Astrocyte (in vitro differentiated cells and primary cell): ENCODE measurements at regions not wholly inside any gene's neighbourhood (a gene's known extent, or its start where the extent isn't known, plus 50 kb on each side); places are given as distances from the start of the nearest gene placed in this dataset.
A peak's percentile ranks its signal among the peaks of the same experiment; 100 is the strongest.

ENCODE experiments used
- DNase-seq: peaks from one replicate; pipeline ENCODE4 v3.0.0-alpha.2; 2010; ENCODE audit warnings: low read depth
- FAIRE-seq: peaks from 2 replicates; lab custom pipeline; 2011; peaks lifted over from hg19 to GRCh38; lab: Jason Lieb, UNC
- H2AFZ ChIP-seq: 2 replicates; pipeline ENCODE4 v1.6.0; 2012; ENCODE audit warnings: low read depth, low read length, inconsistent platforms
- H3K27ac ChIP-seq: 2 replicates; pipeline ENCODE4 v1.5.1; 2011; ENCODE audit warnings: low read depth, low read length, inconsistent platforms
- H3K27me3 ChIP-seq: 2 replicates; pipeline ENCODE4 v1.6.0; 2011; ENCODE audit warnings: low read length, inconsistent platforms; ENCODE audit not compliant: insufficient read depth
- H3K36me3 ChIP-seq: 2 replicates; pipeline ENCODE4 v1.5.1; 2011; ENCODE audit warnings: low read length, inconsistent platforms; ENCODE audit not compliant: insufficient read depth
- H3K4me1 ChIP-seq: 2 replicates; pipeline ENCODE4 v1.5.1; 2011; ENCODE audit warnings: low read length, inconsistent platforms; ENCODE audit not compliant: insufficient read depth
- H3K4me2 ChIP-seq: 2 replicates; pipeline ENCODE4 v1.6.0; 2012; ENCODE audit warnings: low read length, inconsistent platforms
- H3K4me3 ChIP-seq: 2 replicates; pipeline ENCODE4 v1.5.1; 2011; ENCODE audit warnings: low read depth, mild to moderate bottlenecking, low read length, inconsistent platforms; ENCODE audit not compliant: insufficient read depth
- H3K79me2 ChIP-seq: 2 replicates; pipeline ENCODE4 v1.6.0; 2012; ENCODE audit warnings: mild to moderate bottlenecking, low read length, inconsistent platforms; ENCODE audit not compliant: insufficient read depth
- H3K9ac ChIP-seq: 2 replicates; pipeline ENCODE4 v1.6.0; 2012; ENCODE audit warnings: mild to moderate bottlenecking, low read length, inconsistent platforms
- H3K9me3 ChIP-seq: 2 replicates; pipeline ENCODE4 v1.5.1; 2012; ENCODE audit warnings: low read depth, mild to moderate bottlenecking, low read length, inconsistent platforms; ENCODE audit not compliant: insufficient read depth
- H4K20me1 ChIP-seq: 2 replicates; pipeline ENCODE4 v1.6.0; 2012; ENCODE audit warnings: low read length, inconsistent platforms; ENCODE audit not compliant: insufficient read depth
- H3K27ac Mint-ChIP-seq: one replicate; pipeline ENCODE4 v1.8.0; 2021; ENCODE audit warnings: mild to moderate bottlenecking, mixed read lengths; ENCODE audit not compliant: unreplicated experiment
- H3K27me3 Mint-ChIP-seq: one replicate; pipeline ENCODE4 v1.8.0; 2021; ENCODE audit warnings: low read depth, mixed read lengths; ENCODE audit not compliant: unreplicated experiment
- H3K36me3 Mint-ChIP-seq: one replicate; pipeline ENCODE4 v1.8.0; 2021; ENCODE audit warnings: low read depth, mixed read lengths; ENCODE audit not compliant: unreplicated experiment
- H3K4me1 Mint-ChIP-seq: one replicate; pipeline ENCODE4 v1.8.0; 2021; ENCODE audit warnings: low read depth, mixed read lengths; ENCODE audit not compliant: unreplicated experiment
- H3K4me3 Mint-ChIP-seq: one replicate; pipeline ENCODE4 v1.8.0; 2021; ENCODE audit warnings: mild to moderate bottlenecking, moderate library complexity, mixed read lengths; ENCODE audit not compliant: unreplicated experiment
- H3K9me3 Mint-ChIP-seq: one replicate; pipeline ENCODE4 v1.8.0; 2021; ENCODE audit warnings: mild to moderate bottlenecking, mixed read lengths; ENCODE audit not compliant: unreplicated experiment
- CTCF ChIP-seq: IDR thresholded peaks from 2 replicates; pipeline ENCODE4 v1.5.1; 2011; ENCODE audit warnings: low read depth, mild to moderate bottlenecking, inconsistent platforms, low read length, moderate library complexity; ENCODE audit not compliant: insufficient read depth
- EZH2 ChIP-seq: IDR thresholded peaks from 2 replicates; pipeline ENCODE4 v1.6.1; 2012; ENCODE audit warnings: mild to moderate bottlenecking, low read length, inconsistent platforms; ENCODE audit not compliant: insufficient read depth

GRCh38 chr10:78630944-78631838 is 437.6 kb upstream of the ZMIZ1 start:
- Histone ChIP-seq H3K9me3 (no peaks in the 10 kb centered on the region), H3K27ac (peak overlapping the region; percentile 14), H3K79me2 (no peaks in the 10 kb centered on the region), H3K4me3 (no peak overlapping the region), H4K20me1 (no peaks in the 10 kb centered on the region), H2AFZ (no peak overlapping the region), H3K4me2 (no peak overlapping the region), H3K9ac (no peak overlapping the region), H3K36me3 (no peaks in the 10 kb centered on the region), H3K4me1 (peaks cover 25% of the 10 kb centered on the region), H3K27me3 (no peaks in the 10 kb centered on the region)
- TF ChIP-seq CTCF = no peak
- TF ChIP-seq EZH2 = no peak
- H3K27ac Mint-ChIP-seq = no peak overlapping the region
- peaks cover 15% of the 10 kb centered on the region for H3K4me1 Mint-ChIP-seq
- DNase-seq (peak; percentile 79), FAIRE-seq (no peak)
- H3K4me3 Mint-ChIP-seq = no peak overlapping the region
- no peaks in the 10 kb centered on the region for H3K36me3 Mint-ChIP-seq
- no peaks in the 10 kb centered on the region for H3K9me3 Mint-ChIP-seq
- peaks cover 27% of the 10 kb centered on the region for H3K27me3 Mint-ChIP-seq

DNA sequence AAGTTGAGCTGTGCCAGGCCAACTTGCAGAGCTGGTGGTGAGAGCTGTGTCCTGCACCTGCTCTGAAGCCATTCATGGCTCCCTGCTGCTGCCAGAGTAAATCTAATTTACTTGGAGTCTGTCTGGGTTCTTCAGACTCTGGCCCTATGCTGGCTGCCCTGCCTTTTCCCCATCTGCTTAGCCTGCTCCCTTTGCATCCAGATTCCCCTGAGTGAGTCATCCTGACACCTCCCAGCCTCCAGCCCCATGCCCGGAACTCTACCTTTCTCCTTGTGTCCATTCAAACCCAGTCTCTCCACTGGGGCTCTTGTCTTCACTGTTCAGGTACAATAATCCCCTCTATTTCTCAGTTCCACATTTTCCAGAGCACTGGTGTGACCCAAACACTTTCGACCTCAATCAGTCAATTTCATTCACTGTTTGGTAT is 434.4 kb upstream of the ZMIZ1 start:
- peaks cover 7% of the 10 kb centered on the region for H3K27me3 ChIP-seq
- Mint-ChIP-seq H3K27me3 (peaks cover 6% of the 10 kb centered on the region), H3K4me3 (no peak overlapping the region), H3K9me3 (no peaks in the 10 kb centered on the region), H3K36me3 (no peaks in the 10 kb centered on the region), H3K27ac (peak overlapping the region; percentile 64), H3K4me1 (peaks cover 12% of the 10 kb centered on the region)
- no peaks in the 10 kb centered on the region for H3K79me2 ChIP-seq
- H4K20me1 ChIP-seq = no peaks in the 10 kb centered on the region
- no peak overlapping the region for H3K4me3 ChIP-seq
- DNase-seq (peak; percentile 76), FAIRE-seq (no peak)
- no peaks in the 10 kb centered on the region for H3K9me3 ChIP-seq
- H3K27ac ChIP-seq = peak overlapping the region; percentile 18
- no peak overlapping the region for H2AFZ ChIP-seq
- no peaks in the 10 kb centered on the region for H3K36me3 ChIP-seq
- no peak overlapping the region for H3K9ac ChIP-seq
- peaks cover 25% of the 10 kb centered on the region for H3K4me1 ChIP-seq
- H3K4me2 ChIP-seq = peak overlapping the region; percentile 49
- no peak for TF ChIP-seq CTCF
- TF ChIP-seq EZH2 = no peak

DNA sequence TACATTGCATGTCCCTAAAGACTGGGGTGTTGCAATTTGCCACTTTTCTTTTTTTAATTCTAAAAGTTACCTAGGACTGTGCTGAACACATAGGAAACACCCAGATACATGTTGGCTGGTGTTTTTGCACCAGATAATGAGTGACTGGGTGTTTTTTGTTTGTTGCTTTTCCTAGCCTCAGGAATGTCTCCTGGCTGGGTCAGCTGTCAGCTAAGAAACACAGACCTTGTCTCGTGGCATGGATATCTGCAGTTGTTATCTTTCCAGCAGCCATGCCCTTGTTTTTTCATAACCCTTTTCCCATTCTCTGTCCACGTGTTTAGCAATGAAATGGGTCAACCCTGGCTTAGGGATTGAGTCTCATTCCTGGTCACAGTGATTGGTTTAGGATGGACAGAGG is 433.9 kb upstream of the ZMIZ1 start:
- H3K4me2 ChIP-seq = peak overlapping the region; percentile 49
- Mint-ChIP-seq H3K27ac (peak overlapping the region; percentile 67), H3K36me3 (no peaks in the 10 kb centered on the region)

More for the DNA sequence above, 433.9 kb upstream of the ZMIZ1 start:
- peak overlapping the region; percentile 18 for H3K27ac ChIP-seq
- H3K4me1 ChIP-seq = peaks cover 25% of the 10 kb centered on the region
- peaks cover 7% of the 10 kb centered on the region for H3K27me3 ChIP-seq
- H2AFZ ChIP-seq = no peak overlapping the region
- Mint-ChIP-seq H3K4me1 (peaks cover 12% of the 10 kb centered on the region), H3K27me3 (peaks cover 6% of the 10 kb centered on the region), H3K4me3 (no peak overlapping the region), H3K9me3 (no peaks in the 10 kb centered on the region)
- TF ChIP-seq EZH2 (no peak), CTCF (no peak)
- no peaks in the 10 kb centered on the region for H4K20me1 ChIP-seq
- H3K9me3 ChIP-seq = no peaks in the 10 kb centered on the region
- H3K79me2 ChIP-seq = no peaks in the 10 kb centered on the region
- no peak overlapping the region for H3K9ac ChIP-seq
- no peak overlapping the region for H3K4me3 ChIP-seq
- H3K36me3 ChIP-seq = no peaks in the 10 kb centered on the region
- DNase-seq (peak; percentile 86), FAIRE-seq (peak; percentile 65)
